Thyroid gland (tissue), 4 donors: ENCODE measurements at regions not wholly inside any gene's neighbourhood (a gene's known extent, or its start where the extent isn't known, plus 50 kb on each side); places are given as distances from the start of the nearest gene placed in this dataset.

ENCODE experiments used
- POLR2A ChIP-seq, 2 donors: fragments of 450-650 bp; IDR thresholded peaks; one replicate each; pipeline ENCODE4 v1.6.1; 2017; ENCODE audit warnings: antibody characterized with exemption in 2 of 2, mild to moderate bottlenecking in 2 of 2, moderate library complexity in 1 of 2
- TF ChIP-seq, protein P1 (sequence below), 6 experiments: fragments of 200-600 bp in 3 of 6; fragments of 450-650 bp in 3 of 6; sonication (generic) in 3 of 6; IDR thresholded peaks; one replicate each; pipeline ENCODE4 v1.5.1; 2016 to 2019; ENCODE audit warnings: antibody characterized with exemption in 6 of 6, mild to moderate bottlenecking in 2 of 6, inconsistent platforms in 1 of 6, moderate library complexity in 1 of 6

DNA sequence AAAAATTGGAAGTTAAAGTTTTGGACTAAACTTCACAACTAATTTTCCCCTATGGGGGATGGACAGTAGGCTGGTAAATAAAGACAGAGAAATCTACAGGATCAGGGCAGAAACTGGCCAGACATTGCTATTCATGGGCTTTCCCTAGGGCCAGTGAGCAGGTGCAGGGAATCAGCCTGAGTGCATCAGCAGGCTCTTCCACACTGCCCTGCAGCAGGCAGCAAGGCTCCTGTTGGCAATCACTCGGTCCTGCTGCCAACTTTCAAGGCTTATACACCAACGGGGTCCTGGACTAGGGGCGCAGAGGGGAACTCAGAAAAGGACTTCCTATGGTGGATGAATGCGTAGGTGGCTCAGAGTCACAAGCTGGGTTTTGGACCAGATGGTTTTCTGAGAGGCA lies 59.8 kb upstream of the NHSL1 start:
- TF ChIP-seq, protein P1, sequence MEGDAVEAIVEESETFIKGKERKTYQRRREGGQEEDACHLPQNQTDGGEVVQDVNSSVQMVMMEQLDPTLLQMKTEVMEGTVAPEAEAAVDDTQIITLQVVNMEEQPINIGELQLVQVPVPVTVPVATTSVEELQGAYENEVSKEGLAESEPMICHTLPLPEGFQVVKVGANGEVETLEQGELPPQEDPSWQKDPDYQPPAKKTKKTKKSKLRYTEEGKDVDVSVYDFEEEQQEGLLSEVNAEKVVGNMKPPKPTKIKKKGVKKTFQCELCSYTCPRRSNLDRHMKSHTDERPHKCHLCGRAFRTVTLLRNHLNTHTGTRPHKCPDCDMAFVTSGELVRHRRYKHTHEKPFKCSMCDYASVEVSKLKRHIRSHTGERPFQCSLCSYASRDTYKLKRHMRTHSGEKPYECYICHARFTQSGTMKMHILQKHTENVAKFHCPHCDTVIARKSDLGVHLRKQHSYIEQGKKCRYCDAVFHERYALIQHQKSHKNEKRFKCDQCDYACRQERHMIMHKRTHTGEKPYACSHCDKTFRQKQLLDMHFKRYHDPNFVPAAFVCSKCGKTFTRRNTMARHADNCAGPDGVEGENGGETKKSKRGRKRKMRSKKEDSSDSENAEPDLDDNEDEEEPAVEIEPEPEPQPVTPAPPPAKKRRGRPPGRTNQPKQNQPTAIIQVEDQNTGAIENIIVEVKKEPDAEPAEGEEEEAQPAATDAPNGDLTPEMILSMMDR (IDR thresholded peaks at IDR 0.05): no peak
- TF ChIP-seq POLR2A (IDR thresholded peaks at IDR 0.05): no peak
